GM18907 (cell line): ENCODE measurements at regions not wholly inside any gene's neighbourhood (a gene's known extent, or its start where the extent isn't known, plus 50 kb on each side); places are given as distances from the start of the nearest gene placed in this dataset.

Experiments
- ATAC-seq: cut with Tn5 transposase; IDR thresholded peaks from one replicate; pipeline ENCODE4 v1.9.1; 2021; ENCODE audit warnings: mild to moderate bottlenecking, moderate library complexity; ENCODE audit not compliant: unreplicated experiment

GRCh38 chr14:96931751-96932150 is 134.6 kb downstream of the VRK1 start:
- no peak for ATAC-seq

DNA sequence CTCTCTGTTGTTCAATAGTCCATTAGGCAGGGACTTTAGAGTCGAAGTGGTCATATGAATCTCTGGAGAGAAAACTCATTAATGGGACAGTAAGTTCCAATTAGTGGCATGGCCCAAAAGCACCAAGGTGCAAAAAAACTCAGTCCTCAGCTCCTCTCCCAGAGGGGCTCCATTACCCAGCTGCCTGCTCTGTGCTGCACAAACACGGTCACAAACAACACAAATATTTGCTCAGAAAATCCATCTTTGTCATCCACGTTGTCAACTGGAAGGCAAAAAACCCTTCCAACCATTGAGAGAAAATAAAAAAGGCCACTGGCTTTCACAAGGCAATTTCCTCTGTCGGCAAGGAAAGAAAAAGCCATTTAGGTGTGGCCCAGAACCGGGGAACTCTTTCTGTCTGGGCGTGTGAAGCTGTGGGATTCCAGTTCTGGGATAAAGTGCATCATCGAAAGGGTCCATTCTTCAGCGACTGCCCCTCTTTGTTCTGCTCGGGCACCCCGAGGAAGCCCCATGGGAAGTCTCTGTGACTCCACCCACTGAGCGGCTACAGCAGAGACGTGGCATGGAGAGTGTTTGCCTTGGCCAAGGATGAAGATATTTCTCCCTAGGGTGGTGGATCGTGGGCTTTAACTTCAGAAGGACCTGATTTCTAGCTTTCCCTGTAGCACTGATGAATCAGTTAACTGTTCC is 137.6 kb downstream of the VRK1 start:
- no peak for ATAC-seq

DNA sequence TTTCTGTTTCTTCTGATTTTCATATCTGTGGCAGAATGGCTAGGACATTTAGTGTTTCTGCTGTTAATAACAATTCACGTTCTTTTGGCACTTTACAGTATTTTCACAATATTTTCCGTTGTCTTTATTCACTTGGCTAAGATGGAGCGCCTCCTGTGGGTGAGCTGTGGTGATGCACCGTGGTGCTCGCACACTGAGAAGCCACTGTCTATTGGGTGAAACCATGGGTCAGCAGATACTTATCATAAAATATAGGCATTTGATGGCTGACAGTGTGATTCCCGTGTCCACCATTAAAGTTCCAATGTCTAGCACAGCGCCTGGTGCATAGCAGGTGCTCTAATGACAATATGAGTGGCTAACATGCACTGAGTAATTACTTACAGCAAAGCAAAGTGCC is 141.8 kb downstream of the VRK1 start:
- ATAC-seq: no peak

- no peak for ATAC-seq
These were observed 142.8 kb downstream of the VRK1 start for GRCh38 chr14:96940009-96940408.

GRCh38 chr14:96944297-96944696 is 147.1 kb downstream of the VRK1 start:
- ATAC-seq: no peak

GRCh38 chr14:96945721-96946120 is 148.5 kb downstream of the VRK1 start:
- ATAC-seq: no peak

DNA sequence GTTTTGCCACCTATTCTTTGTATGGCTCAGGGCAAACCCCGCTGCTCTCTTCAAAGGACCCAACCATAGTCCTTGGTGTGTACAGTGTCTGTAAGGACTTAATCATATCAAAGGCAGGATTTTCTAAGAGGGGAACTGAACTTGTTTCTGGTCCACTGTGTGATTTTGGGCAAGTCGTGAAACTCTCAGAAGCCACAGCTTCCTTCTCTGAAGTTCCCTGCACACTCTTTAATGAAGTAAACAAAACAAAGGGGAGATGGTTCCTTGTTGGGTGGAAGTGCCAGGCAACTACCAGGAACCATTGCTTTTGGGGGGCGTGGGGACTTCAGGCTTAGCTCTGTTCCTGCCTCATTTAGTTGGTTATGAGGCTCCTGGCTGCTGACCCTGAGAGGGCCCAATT is 152.4 kb downstream of the VRK1 start:
- ATAC-seq: no peak

DNA sequence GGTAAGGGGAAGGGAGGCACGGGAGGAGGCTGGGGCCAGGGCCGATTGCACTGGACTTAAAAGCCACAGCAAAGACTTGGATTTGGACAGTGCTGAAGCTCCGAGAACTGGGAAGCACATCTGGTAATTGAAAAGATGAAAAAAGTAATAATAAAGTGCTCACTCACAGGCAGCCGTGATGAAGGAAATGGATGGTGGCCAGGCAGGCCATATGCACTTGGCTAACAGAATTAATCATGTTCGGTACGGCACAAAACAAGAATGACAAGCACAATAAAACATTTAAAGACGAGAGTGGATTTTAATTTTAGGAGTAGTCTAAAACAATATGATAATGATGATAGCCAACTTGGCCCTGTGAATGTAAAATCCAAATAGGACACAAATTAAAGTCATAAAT is 154.3 kb downstream of the VRK1 start:
- no peak for ATAC-seq

DNA sequence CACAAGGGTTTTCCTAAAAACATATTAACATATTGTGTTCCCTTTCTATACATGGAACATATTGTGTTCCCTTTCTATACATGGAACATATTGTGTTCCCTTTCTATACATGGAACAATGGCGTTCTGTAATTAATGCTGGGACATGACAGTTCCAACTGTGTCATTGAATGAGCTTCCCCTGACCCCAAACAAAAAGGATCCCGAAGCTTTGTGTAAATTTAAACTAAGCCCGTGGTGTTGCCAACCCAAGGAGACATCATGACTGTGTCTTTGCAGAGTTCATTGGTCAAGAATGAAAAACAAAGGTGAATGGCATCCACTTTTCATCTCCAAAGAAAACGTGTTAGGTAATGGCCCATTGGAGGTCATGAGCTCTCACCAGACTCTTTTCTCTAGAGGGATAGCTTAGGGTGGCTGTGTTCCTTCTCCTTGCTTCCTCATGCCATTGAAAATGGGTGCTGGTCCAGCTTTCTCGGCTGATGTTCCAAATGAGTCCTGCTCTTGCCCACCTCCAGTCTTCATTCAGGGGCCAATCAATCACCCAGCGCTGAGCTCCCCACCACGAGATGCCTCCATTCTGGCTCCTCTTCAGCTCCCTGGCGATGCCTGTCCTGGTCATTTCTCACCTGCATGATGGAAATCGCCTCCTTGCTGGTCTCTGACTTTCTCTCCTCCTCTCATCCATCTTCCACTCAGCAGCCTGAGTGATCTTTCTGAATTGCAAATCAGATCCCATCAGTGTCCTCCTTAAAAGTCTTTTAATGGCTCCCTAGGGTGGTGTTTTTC is 156.1 kb downstream of the VRK1 start:
- ATAC-seq: no peak

GRCh38 chr14:96953875-96954185 is 156.6 kb downstream of the VRK1 start:
- no peak for ATAC-seq

GRCh38 chr14:96956464-96957239 is 159.5 kb downstream of the VRK1 start:
- ATAC-seq: no peak

DNA sequence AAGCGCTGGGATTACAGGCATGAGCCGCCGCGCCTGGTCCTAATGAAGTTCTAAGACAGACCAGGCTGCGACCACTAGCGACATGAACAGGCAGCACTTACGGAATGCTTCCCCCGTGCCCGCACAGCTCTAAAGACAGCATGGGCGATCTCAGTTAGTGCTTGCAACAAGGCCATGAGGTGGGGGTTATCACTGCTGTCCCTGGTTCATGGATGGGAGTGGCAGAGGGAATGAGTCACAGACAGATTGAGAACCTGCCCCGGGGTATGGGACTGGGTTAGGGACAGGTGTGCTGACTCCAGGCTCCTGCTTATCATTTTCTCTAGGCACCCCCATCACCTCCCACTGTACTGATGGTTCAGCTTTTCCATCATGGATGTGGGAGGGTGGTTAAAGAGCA is 160.9 kb downstream of the VRK1 start:
- no peak for ATAC-seq

- ATAC-seq: no peak
These were observed 162.8 kb downstream of the VRK1 start for GRCh38 chr14:96959992-96960391.

DNA sequence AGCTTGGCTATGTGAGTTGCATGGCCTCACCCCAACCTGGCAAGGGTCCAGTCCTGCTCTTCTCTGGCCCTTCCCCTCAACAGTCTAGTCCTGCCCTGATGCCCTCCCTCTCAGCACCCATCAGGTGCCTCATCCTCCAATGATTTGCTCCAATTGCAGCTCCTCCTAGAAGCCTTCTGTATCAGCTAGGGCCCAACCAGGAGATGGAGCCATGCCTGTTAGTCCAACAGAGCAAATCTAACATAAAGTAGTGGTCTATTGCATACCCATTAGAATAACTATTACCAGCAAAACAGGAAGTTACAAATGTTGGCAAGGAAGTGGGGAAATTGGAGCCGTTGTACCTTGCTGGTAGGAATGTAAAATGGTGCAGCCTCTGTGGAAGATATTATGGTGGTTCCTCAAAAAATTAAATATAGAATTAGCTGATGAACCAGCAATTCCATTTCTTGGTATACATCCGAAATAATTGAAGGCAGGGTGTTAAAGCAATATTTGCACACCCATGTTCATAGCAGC is 163.5 kb downstream of the VRK1 start:
- no peak for ATAC-seq

- no peak for ATAC-seq
These were observed 164.7 kb downstream of the VRK1 start for GRCh38 chr14:96961895-96962294.

- ATAC-seq: no peak
These were observed 165.2 kb downstream of the VRK1 start for GRCh38 chr14:96962337-96962736.

GRCh38 chr14:96964726-96965415 is 167.7 kb downstream of the VRK1 start:
- no peak for ATAC-seq

- ATAC-seq: no peak
These were observed 168.9 kb downstream of the VRK1 start for GRCh38 chr14:96965885-96966595.

GRCh38 chr14:96975116-96975515 is 177.9 kb downstream of the VRK1 start:
- no peak for ATAC-seq

- no peak for ATAC-seq
These were observed 181.5 kb downstream of the VRK1 start for GRCh38 chr14:96978525-96979272.
